Embryonic facial prominence (tissue), 1 donor: ENCODE measurements at regions not wholly inside any gene's neighbourhood (a gene's known extent, or its start where the extent isn't known, plus 50 kb on each side); places are given as distances from the start of the nearest gene placed in this dataset.
"Not testable (repeated sequence)": the region's sequence is repeated elsewhere in the genome, so short reads cannot be mapped to it uniquely, and the experiment has no call there.

Experiments
- DNase-seq: peaks from one replicate; pipeline ENCODE4 v3.0.0-alpha.2; 2016; ENCODE audit errors: extremely low spot score

GRCh38 chr1:232351335-232351734, 278.6 kb downstream of the SIPA1L2 start:
- DNase-seq = no peak

GRCh38 chr1:232346844-232347243, 283.1 kb downstream of the SIPA1L2 start:
- no peak for DNase-seq

- DNase-seq = no peak
Measured at GRCh38 chr1:232344791-232345399, 285.0 kb downstream of the SIPA1L2 start.

- not testable (repeated sequence) for DNase-seq
Measured at GRCh38 chr1:232344186-232344585, 285.7 kb downstream of the SIPA1L2 start.

- no peak for DNase-seq
Measured at GRCh38 chr1:232340446-232340845, 289.5 kb downstream of the SIPA1L2 start.

- DNase-seq = no peak
Measured at GRCh38 chr1:232339073-232339472, 290.9 kb downstream of the SIPA1L2 start.

GRCh38 chr1:232335741-232336293, 294.1 kb downstream of the SIPA1L2 start:
- DNase-seq = no peak

GRCh38 chr1:232335261-232335660, 294.7 kb downstream of the SIPA1L2 start:
- DNase-seq = no peak

- no peak for DNase-seq
Measured at GRCh38 chr1:232334811-232335210, 295.1 kb downstream of the SIPA1L2 start.

- no peak for DNase-seq
Measured at GRCh38 chr1:232334246-232334645, 295.7 kb downstream of the SIPA1L2 start.

GRCh38 chr1:232333419-232333767, 296.5 kb downstream of the SIPA1L2 start:
- DNase-seq = no peak

GRCh38 chr1:232332710-232333418, 297.1 kb downstream of the SIPA1L2 start:
- not testable (repeated sequence) for DNase-seq

GRCh38 chr1:232329103-232329813, 300.7 kb downstream of the SIPA1L2 start:
- DNase-seq = no peak

GRCh38 chr1:232328486-232329102, 301.3 kb downstream of the SIPA1L2 start:
- DNase-seq = no peak

GRCh38 chr1:232327899-232328298, 302.0 kb downstream of the SIPA1L2 start:
- no peak for DNase-seq

- no peak for DNase-seq
Measured at GRCh38 chr1:232327269-232327668, 302.7 kb downstream of the SIPA1L2 start.

GRCh38 chr1:232322162-232322734, 307.7 kb downstream of the SIPA1L2 start:
- no peak for DNase-seq

GRCh38 chr1:232319518-232320210, 310.3 kb downstream of the SIPA1L2 start:
- no peak for DNase-seq

GRCh38 chr1:232319072-232319471, 310.9 kb downstream of the SIPA1L2 start:
- DNase-seq = no peak

- no peak for DNase-seq
Measured at GRCh38 chr1:232318143-232318542, 311.8 kb downstream of the SIPA1L2 start.

GRCh38 chr1:232317350-232317749, 312.6 kb downstream of the SIPA1L2 start:
- DNase-seq = no peak
